Stimulated activated CD4-positive, alpha-beta T cell treated with anti-CD3 and anti-CD28 coated beads, Interleukin-2, amount 100 ng/mL, for 48 hours (primary cell): ENCODE measurements at regions not wholly inside any gene's neighbourhood (a gene's known extent, or its start where the extent isn't known, plus 50 kb on each side); places are given as distances from the start of the nearest gene placed in this dataset.

ENCODE experiments used
- DNase-seq, 2 donors: peaks; one replicate each; pipeline ENCODE4 v3.0.0-alpha.2; 2020

DNA sequence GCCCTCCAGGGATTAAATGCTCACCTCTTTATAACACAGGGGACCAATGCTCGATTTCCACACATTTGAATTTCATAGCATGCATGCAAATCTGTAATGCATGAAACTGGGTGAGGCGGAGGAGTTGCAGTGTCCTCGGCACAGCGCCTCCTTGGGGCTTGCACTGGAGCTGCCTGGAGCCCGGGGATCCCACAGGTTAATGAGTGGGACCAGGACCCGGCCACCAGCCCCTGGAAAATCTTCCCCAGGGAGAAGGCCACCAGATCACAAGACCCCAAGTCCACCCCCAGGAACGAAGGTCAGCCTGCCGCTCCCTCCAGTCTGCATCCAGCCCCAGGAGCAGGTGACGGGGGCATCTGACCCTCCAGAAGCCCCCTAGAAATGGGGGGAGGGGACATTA lies 119.1 kb downstream of the MN1 start:
- no peak for DNase-seq

DNA sequence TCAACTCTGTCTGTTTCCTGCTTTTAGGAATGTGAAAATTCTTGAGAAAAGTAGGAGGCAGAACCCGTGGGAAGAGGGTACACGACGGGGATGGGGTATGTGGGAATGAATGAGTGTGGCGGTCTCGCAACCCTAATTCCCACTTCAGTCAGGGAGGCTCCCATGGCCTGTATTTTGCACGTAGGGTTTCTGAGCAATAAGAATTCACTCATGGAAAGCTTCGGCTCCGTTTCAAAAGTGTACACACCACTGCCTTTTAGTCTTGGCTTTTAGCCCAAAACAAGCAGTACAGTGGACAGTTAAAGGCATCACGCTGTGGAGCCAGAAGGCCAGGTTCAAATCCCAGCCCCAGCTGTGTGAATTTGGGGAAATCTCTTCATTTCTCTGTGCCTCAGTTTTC lies 116.7 kb downstream of the MN1 start:
- no peak for DNase-seq

DNA sequence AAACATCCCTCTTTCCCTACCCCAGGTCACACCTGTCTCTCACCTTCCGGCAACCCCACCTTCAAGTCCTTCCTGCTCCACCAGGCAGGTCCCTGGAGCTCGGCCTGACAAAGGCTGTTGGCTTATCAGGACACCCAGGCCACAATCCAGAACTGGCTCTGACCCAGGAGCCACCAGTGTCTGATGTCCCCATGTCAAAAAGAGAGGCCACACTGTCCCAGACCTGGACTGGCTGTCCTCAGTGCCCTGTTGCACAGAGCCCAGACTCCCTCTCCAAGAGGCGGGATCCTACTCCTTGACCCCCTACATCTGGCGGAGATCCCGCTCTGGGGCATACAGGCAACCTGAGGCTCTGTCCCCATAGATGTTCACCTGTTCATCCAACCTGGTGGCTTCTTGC lies 116.0 kb downstream of the MN1 start:
- no peak for DNase-seq

DNA sequence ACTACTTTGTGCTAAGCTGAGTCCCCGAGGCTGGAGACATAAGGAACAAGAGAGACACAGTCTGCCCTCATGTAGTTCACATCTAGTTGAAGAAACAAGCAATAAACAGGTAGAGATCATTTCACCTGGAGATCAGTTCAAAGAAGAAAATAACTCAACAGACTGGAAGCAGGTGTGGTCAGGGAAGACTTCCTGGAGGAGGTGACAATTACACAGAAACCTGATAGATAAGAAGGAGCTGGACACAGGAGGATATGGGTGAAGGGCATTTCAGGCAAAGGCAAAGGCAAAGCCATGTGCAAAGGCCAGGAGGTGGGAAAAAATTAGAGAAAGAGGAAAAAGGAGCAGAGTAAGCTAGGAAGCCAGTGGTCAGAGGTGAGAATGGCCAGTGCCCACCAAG lies 115.6 kb downstream of the MN1 start:
- DNase-seq: no peak

DNA sequence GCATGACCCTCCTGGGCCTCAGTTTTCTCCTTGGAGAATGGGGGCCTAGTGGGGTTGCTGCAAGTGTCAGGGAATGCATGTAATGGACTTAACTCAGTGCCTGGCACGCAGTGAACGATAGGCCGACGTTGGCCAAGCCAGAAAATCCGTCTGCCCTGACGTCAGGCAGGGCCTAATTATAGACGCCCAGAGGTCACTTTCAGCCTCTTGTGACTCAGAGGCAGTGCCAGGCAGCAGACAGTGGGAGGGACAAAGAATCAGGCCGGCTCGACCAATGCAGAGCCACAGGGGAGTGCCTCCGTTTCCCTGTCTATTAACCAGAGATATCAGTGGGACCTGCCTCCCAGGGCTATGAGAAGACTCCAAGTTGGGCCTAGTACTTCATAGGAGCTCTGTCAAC lies 115.0 kb downstream of the MN1 start:
- DNase-seq: no peak

DNA sequence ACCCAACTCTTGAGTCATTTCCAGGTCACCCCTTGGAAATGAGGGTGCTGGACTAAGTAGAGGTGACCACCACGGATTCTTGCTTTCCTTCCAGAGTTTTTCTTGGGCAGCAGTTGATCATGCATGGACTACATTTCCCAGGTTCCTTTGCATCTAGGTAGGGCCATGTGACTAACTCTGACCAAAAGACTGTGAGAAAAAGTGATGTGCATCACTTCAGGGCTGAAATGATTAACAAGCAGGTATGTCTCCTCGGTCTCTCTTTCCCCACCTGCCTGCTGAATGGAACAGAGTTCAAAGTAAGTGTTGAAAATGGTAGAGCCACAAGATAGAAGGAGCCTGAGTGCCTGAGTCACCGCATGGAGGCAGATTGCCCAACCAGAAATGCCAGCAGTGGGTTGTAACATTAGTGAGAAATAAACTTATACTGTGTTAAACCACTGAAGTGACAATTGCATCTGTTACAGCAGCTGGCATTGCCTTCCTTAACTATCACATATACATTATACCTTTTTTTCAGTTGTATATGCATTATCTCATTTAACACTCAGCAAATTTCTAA lies 113.5 kb downstream of the MN1 start:
- DNase-seq: no peak

DNA sequence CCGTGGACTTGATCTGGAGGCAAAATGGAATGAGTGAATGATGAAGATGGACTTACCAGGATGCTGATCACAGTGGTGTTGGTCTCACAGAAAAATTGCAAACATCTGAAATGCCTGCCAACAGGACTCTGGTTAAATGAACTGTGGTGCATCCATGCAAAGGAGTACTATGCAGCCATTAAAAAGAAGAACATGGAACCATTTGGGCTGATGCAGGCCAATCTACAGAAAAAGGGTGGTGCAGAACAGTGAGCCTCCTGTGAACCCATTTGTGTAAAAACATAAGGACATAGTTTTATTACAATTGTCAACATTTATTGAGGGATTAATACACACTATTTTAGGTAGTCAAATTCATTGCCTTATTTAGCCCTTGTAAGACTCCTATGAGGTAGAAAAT lies 111.9 kb downstream of the MN1 start:
- DNase-seq: no peak

DNA sequence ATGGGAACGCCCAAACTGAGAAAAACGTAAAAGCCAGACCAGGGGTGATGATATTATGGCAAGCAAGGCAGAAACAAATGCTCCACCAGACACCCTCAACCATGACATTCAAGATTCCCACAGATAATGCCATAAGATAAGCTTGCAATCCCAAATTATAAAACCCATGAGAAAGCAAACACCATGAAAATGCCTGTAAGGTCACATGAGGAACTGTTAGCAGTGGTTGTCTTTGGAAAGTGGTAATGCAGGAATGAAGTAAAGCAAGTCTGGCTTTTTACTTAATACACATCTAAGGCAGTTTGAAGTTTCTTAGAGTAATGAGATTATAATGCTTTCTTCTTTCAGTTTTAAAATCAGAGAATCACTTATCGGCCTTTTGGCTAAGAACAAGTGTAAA lies 111.0 kb downstream of the MN1 start:
- no peak for DNase-seq

DNA sequence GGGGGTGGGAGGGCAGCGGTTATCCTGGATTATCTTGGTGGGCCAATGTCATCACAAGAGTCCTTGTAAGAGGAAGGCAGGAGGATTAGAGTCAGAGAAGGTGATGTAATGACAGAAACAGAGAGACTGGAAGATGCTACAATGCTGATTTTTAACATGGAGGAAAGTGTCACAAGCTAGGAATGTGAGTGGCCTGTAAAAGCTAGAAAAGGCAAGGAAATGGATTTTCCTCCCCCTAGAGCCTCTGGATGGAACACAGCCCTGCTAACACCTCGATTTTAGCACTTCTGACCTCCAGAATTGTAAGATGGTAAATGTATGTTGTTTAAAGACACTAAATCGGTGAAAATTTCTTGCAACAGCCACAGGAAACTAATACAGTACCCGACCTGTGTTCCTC lies 109.3 kb downstream of the MN1 start:
- no peak for DNase-seq

DNA sequence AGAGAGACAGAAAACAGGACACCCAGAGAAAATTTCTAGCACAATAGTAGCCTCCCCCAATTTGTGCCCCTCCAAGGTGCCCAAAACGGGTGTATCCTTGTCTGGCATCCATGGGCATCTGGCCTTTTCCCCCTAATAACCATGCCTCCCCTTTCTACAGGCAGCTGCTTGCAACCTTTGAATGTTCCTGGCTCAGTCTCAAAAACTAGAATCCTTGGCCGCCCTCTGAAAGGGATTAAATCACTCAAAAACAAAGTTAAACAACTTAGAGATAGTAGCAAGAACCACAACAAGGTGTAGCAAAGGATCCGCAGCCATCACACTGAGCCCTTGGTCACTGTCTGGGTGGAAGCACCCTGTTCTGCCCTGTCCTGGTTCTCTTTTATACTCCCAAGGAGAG lies 105.6 kb downstream of the MN1 start:
- DNase-seq: no peak

DNA sequence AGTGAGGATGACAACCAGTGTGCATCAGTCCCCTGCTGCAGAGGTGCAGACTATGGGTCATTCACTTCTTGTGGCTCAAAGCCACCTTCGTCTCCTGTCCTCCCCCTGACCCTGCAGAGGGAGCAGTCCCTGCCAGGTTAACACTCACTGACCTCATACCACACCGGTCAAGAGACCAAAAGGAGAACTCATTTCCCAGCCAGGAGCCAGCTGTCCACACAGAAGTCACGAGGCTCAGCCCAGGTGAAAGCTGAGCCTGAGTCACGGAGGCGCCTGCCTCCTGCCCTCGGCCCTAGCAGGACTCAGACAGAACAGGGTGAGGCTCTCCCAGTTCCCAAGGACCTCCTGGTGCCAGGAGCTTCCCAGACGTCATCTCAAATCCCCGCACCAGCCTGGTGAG lies 103.7 kb downstream of the MN1 start:
- no peak for DNase-seq
